IMR-90 (cell line): ENCODE measurements at regions not wholly inside any gene's neighbourhood (a gene's known extent, or its start where the extent isn't known, plus 50 kb on each side); places are given as distances from the start of the nearest gene placed in this dataset.

Source experiments
- ATAC-seq: fragments of 200-7000 bp; cut with Tn5 transposase; 2 replicates; pipeline ENCODE4 v1.9.1; 2020; ENCODE audit warnings: low read depth, mild to moderate bottlenecking, moderate library complexity
- BruUV-seq: library from RNA; stranded (reverse); fragments of 400-500 nt; replicated peaks from 2 replicates; lab custom pipeline; 2021; lab: Mats Ljungman, UMichigan
- CTCF ChIA-PET: fragments of 300-600 bp; formaldehyde crosslinking; extraction: SDS; loops from one replicate; lab custom pipeline; 2021; ENCODE audit warnings: antibody characterized with exemption; lab: Yijun Ruan, JAX
- POLR2A ChIA-PET: fragments of 300-600 bp; sonication (Branson Sonifier 250); formaldehyde crosslinking; loops from one replicate; lab custom pipeline; 2022; ENCODE audit warnings: antibody characterized with exemption; ENCODE audit not compliant: unreplicated experiment; lab: Charles Lee
- DNase-seq: peaks from one replicate; pipeline ENCODE4 v3.0.0; 2013
- H2AFZ ChIP-seq: replicated peaks from 2 replicates; pipeline ENCODE3; 2013; ENCODE audit warnings: low read length, mild to moderate bottlenecking; ENCODE audit not compliant: poor library complexity
- H2AK5ac ChIP-seq: 2 replicates; pipeline ENCODE4 v1.6.1; 2013; ENCODE audit warnings: low read depth, low read length, inconsistent platforms
- H2AK9ac ChIP-seq: replicated peaks from 2 replicates; pipeline ENCODE3; 2013; ENCODE audit warnings: mild to moderate bottlenecking, low read depth, low read length, moderate library complexity; ENCODE audit not compliant: poor library complexity
- H2BK120ac ChIP-seq: 2 replicates; pipeline ENCODE4 v1.6.1; 2013; ENCODE audit warnings: low read depth, low read length, inconsistent platforms
- H2BK15ac ChIP-seq: 3 replicates; pipeline ENCODE4 v1.6.1; 2013; ENCODE audit warnings: low read depth, low read length, inconsistent platforms
- H2BK20ac ChIP-seq: 2 replicates; pipeline ENCODE4 v1.6.1; 2013; ENCODE audit warnings: low read depth, mild to moderate bottlenecking, inconsistent platforms, low read length, moderate library complexity
- H2BK5ac ChIP-seq: 2 replicates; pipeline ENCODE4 v1.6.1; 2013; ENCODE audit warnings: mild to moderate bottlenecking, low read depth, low read length, inconsistent platforms; ENCODE audit not compliant: poor library complexity, severe bottlenecking
- H3K14ac ChIP-seq: replicated peaks from 2 replicates; pipeline ENCODE4 v1.6.1; 2013; ENCODE audit warnings: low read depth, low read length, inconsistent platforms
- H3K18ac ChIP-seq: 2 replicates; pipeline ENCODE4 v1.6.1; 2013; ENCODE audit warnings: low read depth, low read length, control low read depth
- H3K23ac ChIP-seq: 2 replicates; pipeline ENCODE4 v1.6.1; 2013; ENCODE audit warnings: low read depth, low read length, inconsistent platforms
- H3K27ac ChIP-seq: 2 replicates; pipeline ENCODE4 v1.5.1; 2013; ENCODE audit warnings: mild to moderate bottlenecking, control low read depth, low read length; ENCODE audit not compliant: insufficient read depth
- H3K27me3 ChIP-seq: 2 replicates; pipeline ENCODE4 v1.6.1; 2013; ENCODE audit warnings: low read length; ENCODE audit not compliant: control insufficient read depth, insufficient read depth
- H3K36me3 ChIP-seq: 2 replicates; pipeline ENCODE4 v1.6.1; 2013; ENCODE audit warnings: low read length, mixed read lengths; ENCODE audit not compliant: control insufficient read depth, insufficient read depth
- H3K4ac ChIP-seq: 2 replicates; pipeline ENCODE4 v1.6.1; 2013; ENCODE audit warnings: low read depth, low read length, inconsistent platforms
- H3K4me1 ChIP-seq: 2 replicates; pipeline ENCODE4 v1.6.1; 2013; ENCODE audit warnings: low read length, mixed read lengths; ENCODE audit not compliant: control insufficient read depth, insufficient read depth
- H3K4me2 ChIP-seq: 2 replicates; pipeline ENCODE4 v1.6.1; 2013; ENCODE audit warnings: low read depth, mild to moderate bottlenecking, control low read depth, low read length, moderate library complexity
- H3K4me3 ChIP-seq: 2 replicates; pipeline ENCODE4 v1.5.1; 2013; ENCODE audit warnings: low read depth, mild to moderate bottlenecking, control low read depth, low read length, moderate library complexity; ENCODE audit not compliant: insufficient read depth
- H3K56ac ChIP-seq: 2 replicates; pipeline ENCODE4 v1.6.1; 2013; ENCODE audit warnings: low read length, inconsistent platforms; ENCODE audit not compliant: insufficient read depth; ENCODE audit errors: extremely low read depth
- H3K79me1 ChIP-seq, 2 experiments: 2 replicates each; pipeline ENCODE4 v1.6.1; 2013; ENCODE audit warnings: low read length in 2 of 2, inconsistent platforms in 1 of 2, low read depth in 1 of 2
- H3K9ac ChIP-seq: 2 replicates; pipeline ENCODE4 v1.6.1; 2013; ENCODE audit warnings: low read depth, low read length, control low read depth
- H3K9me1 ChIP-seq: 2 replicates; pipeline ENCODE4 v1.6.1; 2013; ENCODE audit warnings: low read length, inconsistent platforms; ENCODE audit not compliant: insufficient read depth
- H3K9me3 ChIP-seq: 2 replicates; pipeline ENCODE4 v1.6.1; 2013; ENCODE audit warnings: low read length; ENCODE audit not compliant: control insufficient read depth, insufficient read depth
- H4K20me1 ChIP-seq: 2 replicates; pipeline ENCODE4 v1.6.1; 2013; ENCODE audit warnings: low read length, inconsistent platforms; ENCODE audit not compliant: insufficient read depth
- H4K5ac ChIP-seq: 2 replicates; pipeline ENCODE4 v1.6.1; 2013; ENCODE audit warnings: mild to moderate bottlenecking, low read depth, low read length, control low read depth
- H4K8ac ChIP-seq, 2 experiments: 2 replicates each; pipeline ENCODE4 v1.6.1; 2013; ENCODE audit warnings: low read depth in 2 of 2, low read length in 2 of 2, control low read depth in 1 of 2, inconsistent platforms in 1 of 2
- H4K91ac ChIP-seq: 2 replicates; pipeline ENCODE4 v1.6.1; 2013; ENCODE audit warnings: low read depth, low read length, inconsistent platforms; ENCODE audit not compliant: insufficient read depth
- BHLHE40 ChIP-seq: fragments of 150-350 bp; IDR thresholded peaks from 2 replicates; pipeline ENCODE4 v1.6.1; 2016; ENCODE audit warnings: mild to moderate bottlenecking, low read depth, low read length
- CEBPB ChIP-seq: IDR thresholded peaks from 2 replicates; pipeline ENCODE4 v1.6.1; 2012; ENCODE audit warnings: low read depth, low read length, improper control_type of control experiment
- CHD1 ChIP-seq: IDR thresholded peaks from 2 replicates; pipeline ENCODE4 v1.6.1; 2012; ENCODE audit warnings: low read depth, low read length, improper control_type of control experiment
- ELK1 ChIP-seq: fragments of 150-350 bp; IDR thresholded peaks from 2 replicates; pipeline ENCODE4 v1.6.1; 2016; ENCODE audit warnings: low read depth, mild to moderate bottlenecking, low read length, moderate library complexity, borderline replicate concordance
- FOS ChIP-seq: fragments of 150-350 bp; IDR thresholded peaks from 2 replicates; pipeline ENCODE4 v1.6.1; 2016; ENCODE audit warnings: low read depth, low read length
- MAFK ChIP-seq: IDR thresholded peaks from 2 replicates; pipeline ENCODE4 v1.6.1; 2012; ENCODE audit warnings: low read depth, low read length, improper control_type of control experiment
- MAZ ChIP-seq: IDR thresholded peaks from 2 replicates; pipeline ENCODE4 v1.6.1; 2012; ENCODE audit warnings: low read depth, mild to moderate bottlenecking, low read length, improper control_type of control experiment, moderate library complexity, borderline replicate concordance
- MXI1 ChIP-seq: IDR thresholded peaks from 2 replicates; pipeline ENCODE4 v1.6.1; 2012; ENCODE audit warnings: low read depth, mild to moderate bottlenecking, low read length, moderate library complexity, borderline replicate concordance
- NFE2L2 ChIP-seq: fragments of 150-350 bp; IDR thresholded peaks from 2 replicates; pipeline ENCODE4 v1.6.1; 2016; ENCODE audit warnings: low read depth, mild to moderate bottlenecking, low read length
- RAD21 ChIP-seq: IDR thresholded peaks from 2 replicates; pipeline ENCODE4 v1.6.1; 2012; ENCODE audit warnings: low read length, improper control_type of control experiment
- RCOR1 ChIP-seq: IDR thresholded peaks from 2 replicates; pipeline ENCODE4 v1.6.1; 2012; ENCODE audit warnings: mild to moderate bottlenecking, low read length, improper control_type of control experiment; ENCODE audit not compliant: insufficient replicate concordance
- RFX5 ChIP-seq: IDR thresholded peaks from 2 replicates; pipeline ENCODE4 v1.8.0; 2012; ENCODE audit warnings: low read depth, mild to moderate bottlenecking, low read length, moderate library complexity
- SMC3 ChIP-seq: fragments of 150-350 bp; IDR thresholded peaks from 2 replicates; pipeline ENCODE4 v1.6.1; 2016; ENCODE audit warnings: low read depth, mild to moderate bottlenecking, antibody characterized with exemption, low read length, moderate library complexity
- USF2 ChIP-seq: fragments of 150-350 bp; IDR thresholded peaks from 2 replicates; pipeline ENCODE4 v1.6.1; 2017; ENCODE audit warnings: mild to moderate bottlenecking, antibody characterized with exemption, low read length, low read depth
- WGBS, 2 experiments: methylation state at CpG; one replicate each; pipeline versions ENCODE4 v1.1.5 to v1.1.7; 2013; ENCODE audit warnings: missing lambda C conversion rate in 2 of 2; ENCODE audit not compliant: insufficient read length in 1 of 2; ENCODE audit errors: extremely low coverage in 2 of 2; 5-methylcytosine and 5-hydroxymethylcytosine counted together
- dilution Hi-C: fragments of 300-500 bp; cut with HindIII; formaldehyde crosslinking; loops from one replicate; pipeline ENCODE4 v1.14.3; 2018; ENCODE audit warnings: low sequenced_read_pairs; ENCODE audit not compliant: unreplicated experiment
- in situ Hi-C: fragments of 300-500 bp; cut with MboI; formaldehyde crosslinking; loops from 3 replicates; pipeline ENCODE4 v1.14.3; 2019; ENCODE audit warnings: low sequenced_read_pairs, inconsistent platforms, mixed read lengths
- intact Hi-C: fragments of 100-400 bp; cut with micrococcal nuclease; formaldehyde crosslinking; loops from 2 replicates; pipeline ENCODE4 v1.10.0; 2022
- TF ChIP-seq, protein P1 (sequence below): conservative IDR thresholded peaks from 2 replicates; pipeline ENCODE4 v1.5.1; 2012; ENCODE audit warnings: mild to moderate bottlenecking, low read depth, low read length, improper control_type of control experiment

- Histone ChIP-seq H2BK20ac (no peak overlapping the region), H4K91ac (no peak overlapping the region), H2AK9ac (no peak overlapping the region), H3K14ac (no peak overlapping the region), H3K4me3 (no peak overlapping the region), H2BK5ac (no peak overlapping the region), H2AK5ac (no peak overlapping the region), H2AFZ (no peak overlapping the region), H3K4me2 (no peak overlapping the region), H3K79me1 (no peaks in the 10 kb centered on the region), H3K27ac (no peak overlapping the region), H3K9ac (no peak overlapping the region), H3K18ac (no peak overlapping the region), H2BK15ac (no peak overlapping the region), H3K27me3 (no peaks in the 10 kb centered on the region), H3K56ac (no peak overlapping the region), H3K4ac (no peak overlapping the region), H4K8ac (no peak overlapping the region), H3K9me3 (peaks cover 41% of the 10 kb centered on the region), H3K4me1 (no peaks in the 10 kb centered on the region), H3K36me3 (no peaks in the 10 kb centered on the region), H3K9me1 (no peaks in the 10 kb centered on the region), H4K5ac (no peak overlapping the region), H4K20me1 (no peaks in the 10 kb centered on the region), H2BK120ac (no peak overlapping the region), H3K23ac (no peak overlapping the region)
- POLR2A ChIA-PET, result no interaction called here
- TF ChIP-seq MXI1, result no peak
- no peak for TF ChIP-seq CEBPB
- no peak for TF ChIP-seq FOS
- TF ChIP-seq RAD21, result no peak
- no peak for TF ChIP-seq NFE2L2
- TF ChIP-seq, protein P1, sequence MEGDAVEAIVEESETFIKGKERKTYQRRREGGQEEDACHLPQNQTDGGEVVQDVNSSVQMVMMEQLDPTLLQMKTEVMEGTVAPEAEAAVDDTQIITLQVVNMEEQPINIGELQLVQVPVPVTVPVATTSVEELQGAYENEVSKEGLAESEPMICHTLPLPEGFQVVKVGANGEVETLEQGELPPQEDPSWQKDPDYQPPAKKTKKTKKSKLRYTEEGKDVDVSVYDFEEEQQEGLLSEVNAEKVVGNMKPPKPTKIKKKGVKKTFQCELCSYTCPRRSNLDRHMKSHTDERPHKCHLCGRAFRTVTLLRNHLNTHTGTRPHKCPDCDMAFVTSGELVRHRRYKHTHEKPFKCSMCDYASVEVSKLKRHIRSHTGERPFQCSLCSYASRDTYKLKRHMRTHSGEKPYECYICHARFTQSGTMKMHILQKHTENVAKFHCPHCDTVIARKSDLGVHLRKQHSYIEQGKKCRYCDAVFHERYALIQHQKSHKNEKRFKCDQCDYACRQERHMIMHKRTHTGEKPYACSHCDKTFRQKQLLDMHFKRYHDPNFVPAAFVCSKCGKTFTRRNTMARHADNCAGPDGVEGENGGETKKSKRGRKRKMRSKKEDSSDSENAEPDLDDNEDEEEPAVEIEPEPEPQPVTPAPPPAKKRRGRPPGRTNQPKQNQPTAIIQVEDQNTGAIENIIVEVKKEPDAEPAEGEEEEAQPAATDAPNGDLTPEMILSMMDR, result no peak
- TF ChIP-seq BHLHE40, result no peak
- no peak for TF ChIP-seq MAFK
- TF ChIP-seq SMC3, result no peak
- TF ChIP-seq RFX5, result no peak
- no peak for TF ChIP-seq ELK1
- no peak for TF ChIP-seq USF2
- TF ChIP-seq MAZ, result no peak
- no peak for TF ChIP-seq RCOR1
- no peak for TF ChIP-seq CHD1
- no TSS peak for BruUV-seq
- CTCF ChIA-PET, result no interaction called here
- no peak for DNase-seq
- intact Hi-C loops, result no loop called here
- in situ Hi-C loops, result no loop called here
- dilution Hi-C loops, result no loop called here
- ATAC-seq, result no peak
- 100% methylated on average over 1 of the region's 8 CpGs; no CpG with 5 or more reads in 1 of the 2 experiments for WGBS, 2 experiments
Measured at GRCh38 chr10:128735996-128736395, 609.8 kb upstream of the MKI67 start.
